ENCODE measurements at regions not wholly inside any gene's neighbourhood (a gene's known extent, or its start where the extent isn't known, plus 50 kb on each side); places are given as distances from the start of the nearest gene placed in this dataset.

- DNase-seq (no peak), ATAC-seq (no peak)
- Histone ChIP-seq H3K4me3 (no peak overlapping the region), H3K27me3 (no peaks in the 10 kb centered on the region), H3K27ac (no peak overlapping the region), H3K4me1 (peaks cover 3% of the 10 kb centered on the region), H3K36me3 (no peaks in the 10 kb centered on the region), H3K9me3 (no peaks in the 10 kb centered on the region)
- intact Hi-C loops (cut with DNase I), result no loop called here
- TF ChIP-seq CTCF (IDR thresholded peaks at IDR 0.05), result no peak
Observed at GRCh38 chr13:99071211-99071610, 93.3 kb upstream of the DOCK9 start.

- ATAC-seq (no peak), DNase-seq (no peak)
- H3K36me3 ChIP-seq, result no peaks in the 10 kb centered on the region
- H3K27ac ChIP-seq, result no peak overlapping the region
- no peaks in the 10 kb centered on the region for H3K9me3 ChIP-seq
- no peak for TF ChIP-seq CTCF (IDR thresholded peaks at IDR 0.05)
- H3K4me3 ChIP-seq, result no peak overlapping the region
- no peaks in the 10 kb centered on the region for H3K27me3 ChIP-seq
- no peaks in the 10 kb centered on the region for H3K4me1 ChIP-seq
- intact Hi-C loops (cut with DNase I), result no loop called here
Observed at GRCh38 chr13:99071666-99072065, 93.8 kb upstream of the DOCK9 start.

GRCh38 chr13:99072356-99072755, 94.5 kb upstream of the DOCK9 start:
- H3K4me1 ChIP-seq, result no peaks in the 10 kb centered on the region
- no peak overlapping the region for H3K4me3 ChIP-seq
- no peak for ATAC-seq
- no peaks in the 10 kb centered on the region for H3K9me3 ChIP-seq
- H3K27ac ChIP-seq, result no peak overlapping the region
- DNase-seq, result no peak
- H3K27me3 ChIP-seq, result no peaks in the 10 kb centered on the region
- intact Hi-C loops (cut with DNase I), result no loop called here
- no peak for TF ChIP-seq CTCF (IDR thresholded peaks at IDR 0.05)
- no peaks in the 10 kb centered on the region for H3K36me3 ChIP-seq

GRCh38 chr13:99072941-99073340, 95.1 kb upstream of the DOCK9 start:
- Histone ChIP-seq H3K4me1 (no peaks in the 10 kb centered on the region), H3K36me3 (no peaks in the 10 kb centered on the region), H3K4me3 (no peak overlapping the region), H3K27me3 (no peaks in the 10 kb centered on the region), H3K9me3 (no peaks in the 10 kb centered on the region), H3K27ac (no peak overlapping the region)
- DNase-seq (no peak), ATAC-seq (no peak)
- intact Hi-C loops (cut with DNase I), result no loop called here
- no peak for TF ChIP-seq CTCF (IDR thresholded peaks at IDR 0.05)

- TF ChIP-seq CTCF (IDR thresholded peaks at IDR 0.05), result no peak
- Histone ChIP-seq H3K9me3 (no peaks in the 10 kb centered on the region), H3K4me1 (no peaks in the 10 kb centered on the region), H3K36me3 (no peaks in the 10 kb centered on the region), H3K27me3 (no peaks in the 10 kb centered on the region), H3K27ac (no peak overlapping the region), H3K4me3 (no peak overlapping the region)
- no peak for ATAC-seq
- no peak for DNase-seq
- intact Hi-C loops (cut with DNase I), result no loop called here
Observed at GRCh38 chr13:99074693-99075092, 96.8 kb upstream of the DOCK9 start.
